SK-N-SH (cell line): ENCODE measurements at regions not wholly inside any gene's neighbourhood (a gene's known extent, or its start where the extent isn't known, plus 50 kb on each side); places are given as distances from the start of the nearest gene placed in this dataset.

Experiments
- CTCF ChIP-seq: fragments of 200-600 bp; sonication (generic); IDR thresholded peaks from 2 replicates; pipeline ENCODE4 v1.6.1; 2017; ENCODE audit warnings: antibody characterized with exemption, mild to moderate bottlenecking, moderate library complexity
- EZH2phosphoT487 ChIP-seq: fragments of 200-600 bp; sonication (generic); IDR thresholded peaks from 2 replicates; pipeline ENCODE4 v1.6.1; 2017; ENCODE audit warnings: low read depth, mixed run types, mild to moderate bottlenecking, antibody characterized with exemption, moderate library complexity, borderline replicate concordance
- GABPA ChIP-seq: IDR thresholded peaks from 2 replicates; pipeline ENCODE4 v1.4.0; 2012; ENCODE audit warnings: low read depth, mild to moderate bottlenecking
- GATA2 ChIP-seq: sonication (generic); formaldehyde crosslinking; IDR thresholded peaks from 2 replicates; pipeline ENCODE4 v1.5.0; 2020; ENCODE audit warnings: mild to moderate bottlenecking, missing genetic modification reagents
- MAX ChIP-seq: IDR thresholded peaks from 2 replicates; pipeline ENCODE4 v1.4.0; 2012; ENCODE audit warnings: low read depth
- POLR2AphosphoS5 ChIP-seq: IDR thresholded peaks from 2 replicates; pipeline ENCODE4 v1.6.1; 2012; ENCODE audit warnings: low read depth, low read length
- RAD21 ChIP-seq: IDR thresholded peaks from 2 replicates; pipeline ENCODE4 v1.6.1; 2012; ENCODE audit warnings: mild to moderate bottlenecking, low read length
- RCOR1 ChIP-seq: fragments of 150-350 bp; IDR thresholded peaks from 2 replicates; pipeline ENCODE4 v1.6.1; 2017; ENCODE audit warnings: antibody characterized with exemption, low read length
- SIN3A ChIP-seq: IDR thresholded peaks from 2 replicates; pipeline ENCODE4 v1.6.1; 2012; ENCODE audit warnings: low read depth, mild to moderate bottlenecking, low read length, moderate library complexity, borderline replicate concordance
- SMC3 ChIP-seq: IDR thresholded peaks from 2 replicates; pipeline ENCODE4 v1.6.1; 2012; ENCODE audit warnings: low read depth, low read length, improper control_type of control experiment

- TF ChIP-seq RCOR1 (no peak), MAX (no peak), SIN3A (no peak), EZH2phosphoT487 (no peak), SMC3 (no peak), POLR2AphosphoS5 (no peak), CTCF (no peak), GATA2 (CRISPR knock-in tag) (no peak), GABPA (no peak), RAD21 (no peak)
Observed at GRCh38 chr16:86291491-86291890, 218.8 kb upstream of the FOXF1 start.
